SU-DHL-6 (cell line): ENCODE measurements at regions not wholly inside any gene's neighbourhood (a gene's known extent, or its start where the extent isn't known, plus 50 kb on each side); places are given as distances from the start of the nearest gene placed in this dataset.

Experiments
- CTCF ChIP-seq: fragments of 200-600 bp; sonication (generic); IDR thresholded peaks from one replicate; pipeline ENCODE4 v1.5.1; 2017; ENCODE audit warnings: antibody characterized with exemption, mild to moderate bottlenecking, low read length, moderate library complexity; ENCODE audit not compliant: insufficient read depth, poor library complexity, severe bottlenecking
- EZH2phosphoT487 ChIP-seq: fragments of 200-600 bp; sonication (generic), shearing (Covaris generic); conservative IDR thresholded peaks from 2 replicates; pipeline ENCODE4 v1.6.1; 2018; ENCODE audit warnings: mild to moderate bottlenecking, antibody characterized with exemption, low read length, moderate library complexity, mixed read lengths

DNA sequence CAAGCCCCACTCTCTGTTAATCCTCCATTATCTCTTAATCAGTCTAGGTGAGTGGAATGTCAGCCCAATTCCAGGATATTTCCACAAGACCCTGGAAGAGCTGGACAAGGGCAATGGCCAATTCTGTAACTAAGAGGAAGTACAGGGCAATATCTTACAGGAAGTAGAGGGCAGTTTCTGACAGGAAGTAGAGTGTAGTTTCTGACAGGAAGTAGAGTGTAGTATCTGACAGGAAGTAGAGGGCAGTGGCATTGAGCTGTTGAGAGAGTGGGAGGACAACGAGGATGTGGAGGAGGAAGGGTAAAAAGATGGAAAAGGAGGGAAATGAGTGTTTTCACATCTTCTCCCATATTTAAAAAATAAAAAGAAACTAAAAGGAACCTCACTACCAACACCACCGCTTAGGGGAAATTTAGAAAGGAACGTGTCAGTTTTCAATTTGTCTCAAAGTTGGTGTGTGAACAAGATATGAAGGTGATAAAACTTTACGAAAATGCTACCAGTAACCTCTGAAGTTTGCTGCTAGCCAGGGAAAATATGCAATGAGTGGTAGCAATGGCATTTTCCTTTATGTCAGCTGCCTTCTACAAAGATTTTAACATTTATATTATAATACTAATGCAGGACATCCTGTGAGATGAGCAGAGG, 430.9 kb upstream of the HNRNPA3 start:
- TF ChIP-seq CTCF: no peak
- TF ChIP-seq EZH2phosphoT487: no peak
